Fibroblast of the aortic adventitia (primary cell): ENCODE measurements at regions not wholly inside any gene's neighbourhood (a gene's known extent, or its start where the extent isn't known, plus 50 kb on each side); places are given as distances from the start of the nearest gene placed in this dataset.
"Not testable (repeated sequence)": the region's sequence is repeated elsewhere in the genome, so short reads cannot be mapped to it uniquely, and the experiment has no call there.

Experiments used
- DNase-seq: peaks from one replicate; pipeline ENCODE4 v3.0.0-alpha.2; 2010; ENCODE audit warnings: low read depth
- H3K4me3 ChIP-seq: 2 replicates; pipeline ENCODE4 v1.5.1; 2011; ENCODE audit warnings: low read depth, mild to moderate bottlenecking, control low read depth, low read length, moderate library complexity
- CTCF ChIP-seq: IDR thresholded peaks from 2 replicates; pipeline ENCODE4 v1.5.1; 2011; ENCODE audit warnings: mild to moderate bottlenecking, low read length, control low read depth, inconsistent platforms; ENCODE audit not compliant: insufficient read depth

GRCh38 chr7:42549866-42550485 is 313.0 kb upstream of the GLI3 start:
- DNase-seq = no peak
- TF ChIP-seq CTCF = no peak
- H3K4me3 ChIP-seq = no peak overlapping the region

- no peak overlapping the region for H3K4me3 ChIP-seq
- DNase-seq = no peak
- no peak for TF ChIP-seq CTCF
Measured at GRCh38 chr7:42548816-42549611, 312.0 kb upstream of the GLI3 start.

GRCh38 chr7:42545049-42545724 is 308.2 kb upstream of the GLI3 start:
- TF ChIP-seq CTCF = no peak
- no peak for DNase-seq
- no peak overlapping the region for H3K4me3 ChIP-seq

- TF ChIP-seq CTCF = no peak
- DNase-seq = no peak
Measured at GRCh38 chr7:42543953-42544352, 306.9 kb upstream of the GLI3 start.

GRCh38 chr7:42542446-42542845 is 305.4 kb upstream of the GLI3 start:
- DNase-seq, H3K4me3 ChIP-seq: not testable (repeated sequence)

More at GRCh38 chr7:42543953-42544352, 306.9 kb upstream of the GLI3 start:
- H3K4me3 ChIP-seq = no peak overlapping the region

GRCh38 chr7:42534441-42534840 is 297.4 kb upstream of the GLI3 start:
- TF ChIP-seq CTCF = no peak
- no peak for DNase-seq
- H3K4me3 ChIP-seq = no peak overlapping the region

GRCh38 chr7:42527004-42527403 is 290.0 kb upstream of the GLI3 start:
- TF ChIP-seq CTCF = no peak
- DNase-seq = no peak
- no peak overlapping the region for H3K4me3 ChIP-seq
